GM12873 (cell line): ENCODE measurements at regions not wholly inside any gene's neighbourhood (a gene's known extent, or its start where the extent isn't known, plus 50 kb on each side); places are given as distances from the start of the nearest gene placed in this dataset.

Experiments used
- CTCF ChIP-seq: IDR thresholded peaks from 2 replicates; pipeline ENCODE4 v1.5.1; 2012; ENCODE audit warnings: low read depth, mild to moderate bottlenecking, moderate library complexity, low read length, control low read depth; ENCODE audit not compliant: insufficient read depth; ENCODE audit errors: missing control alignments

- TF ChIP-seq CTCF = no peak
These were observed 71.8 kb downstream of the LARP7 start for GRCh38 chr4:112708772-112709171.

- no peak for TF ChIP-seq CTCF
These were observed 78.3 kb downstream of the LARP7 start for GRCh38 chr4:112714922-112715901.

GRCh38 chr4:112717856-112718255 is 80.9 kb downstream of the LARP7 start:
- no peak for TF ChIP-seq CTCF

- TF ChIP-seq CTCF = no peak
These were observed 84.7 kb downstream of the LARP7 start for GRCh38 chr4:112721627-112722026.

- TF ChIP-seq CTCF = no peak
These were observed 89.1 kb downstream of the LARP7 start for GRCh38 chr4:112726041-112726440.

GRCh38 chr4:112731715-112732114 is 94.8 kb downstream of the LARP7 start:
- TF ChIP-seq CTCF = no peak

GRCh38 chr4:112732142-112732541 is 95.2 kb downstream of the LARP7 start:
- no peak for TF ChIP-seq CTCF
